ENCODE measurements at regions not wholly inside any gene's neighbourhood (a gene's known extent, or its start where the extent isn't known, plus 50 kb on each side); places are given as distances from the start of the nearest gene placed in this dataset.
"Not testable (repeated sequence)": the region's sequence is repeated elsewhere in the genome, so short reads cannot be mapped to it uniquely, and the experiment has no call there.

- no peak for DNase-seq
Observed at GRCh38 chr1:25020851-25021590, 90.9 kb upstream of the RUNX3 start.

GRCh38 chr1:25020173-25020845, 90.2 kb upstream of the RUNX3 start:
- DNase-seq = peak; percentile 23

- peak; percentile 11 for DNase-seq
Observed at GRCh38 chr1:25019337-25020172, 89.5 kb upstream of the RUNX3 start.

GRCh38 chr1:25018943-25019336, 88.9 kb upstream of the RUNX3 start:
- DNase-seq = no peak

GRCh38 chr1:25018110-25018735, 88.1 kb upstream of the RUNX3 start:
- DNase-seq = no peak

GRCh38 chr1:25017436-25018109, 87.5 kb upstream of the RUNX3 start:
- DNase-seq = no peak

GRCh38 chr1:25012966-25013962, 83.2 kb upstream of the RUNX3 start:
- DNase-seq = no peak

- no peak for DNase-seq
Observed at GRCh38 chr1:25011943-25012638, 82.0 kb upstream of the RUNX3 start.

GRCh38 chr1:25011275-25011674, 81.2 kb upstream of the RUNX3 start:
- no peak for DNase-seq

GRCh38 chr1:25009671-25010262, 79.7 kb upstream of the RUNX3 start:
- DNase-seq = no peak

GRCh38 chr1:25008192-25008485, 78.1 kb upstream of the RUNX3 start:
- DNase-seq = no peak

- DNase-seq = not testable (repeated sequence)
Observed at GRCh38 chr1:25007390-25008191, 77.5 kb upstream of the RUNX3 start.

GRCh38 chr1:25006770-25007169, 76.7 kb upstream of the RUNX3 start:
- no peak for DNase-seq

- DNase-seq = no peak
Observed at GRCh38 chr1:25004355-25004754, 74.3 kb upstream of the RUNX3 start.

GRCh38 chr1:25003457-25004190, 73.5 kb upstream of the RUNX3 start:
- no peak for DNase-seq

- DNase-seq = no peak
Observed at GRCh38 chr1:25003000-25003399, 72.9 kb upstream of the RUNX3 start.

- DNase-seq = no peak
Observed at GRCh38 chr1:25001125-25001915, 71.2 kb upstream of the RUNX3 start.

GRCh38 chr1:24999906-25000305, 69.8 kb upstream of the RUNX3 start:
- DNase-seq = no peak

All from left hindlimb (tissue), 1 donor.